HL-60 (cell line): ENCODE measurements at regions not wholly inside any gene's neighbourhood (a gene's known extent, or its start where the extent isn't known, plus 50 kb on each side); places are given as distances from the start of the nearest gene placed in this dataset.

Experiments
- GABPA ChIP-seq: IDR thresholded peaks from 2 replicates; pipeline ENCODE4 v1.6.1; 2012; ENCODE audit warnings: low read depth
- POLR2AphosphoS5 ChIP-seq: IDR thresholded peaks from 2 replicates; pipeline ENCODE4 v1.6.1; 2012; ENCODE audit warnings: low read depth
- SPI1 ChIP-seq: IDR thresholded peaks from 2 replicates; pipeline ENCODE4 v1.6.1; 2012; ENCODE audit warnings: low read depth, mild to moderate bottlenecking, borderline replicate concordance
- TF ChIP-seq, protein P1 (sequence below): IDR thresholded peaks from one replicate; pipeline ENCODE4 v1.5.1; 2011; ENCODE audit warnings: low read length, control low read depth, inconsistent platforms; ENCODE audit not compliant: insufficient read depth
- TF ChIP-seq, protein P2 (sequence below): IDR thresholded peaks from 2 replicates; pipeline ENCODE4 v1.6.1; 2012; ENCODE audit warnings: low read depth; ENCODE audit not compliant: insufficient replicate concordance

DNA sequence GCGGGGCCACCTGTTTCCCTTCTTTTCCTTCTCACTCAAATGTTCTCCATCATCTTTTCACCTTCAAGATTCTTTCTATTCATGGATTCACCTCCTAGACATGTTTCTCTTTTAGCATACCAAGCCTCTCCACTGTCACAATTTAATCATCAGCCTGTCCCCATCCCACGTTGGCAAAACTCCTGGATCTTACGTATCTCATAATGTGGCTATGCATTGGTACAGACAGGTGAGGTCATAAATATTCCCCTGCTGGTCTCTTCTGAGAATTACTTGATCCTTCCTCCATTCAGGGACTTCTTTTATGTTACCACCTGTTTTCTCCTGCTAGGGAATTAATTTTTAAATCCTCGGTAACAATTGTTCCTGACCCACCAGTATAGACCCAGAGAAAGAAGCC lies 262.6 kb upstream of the NEBL start:
- no peak for TF ChIP-seq GABPA
- TF ChIP-seq, protein P1, sequence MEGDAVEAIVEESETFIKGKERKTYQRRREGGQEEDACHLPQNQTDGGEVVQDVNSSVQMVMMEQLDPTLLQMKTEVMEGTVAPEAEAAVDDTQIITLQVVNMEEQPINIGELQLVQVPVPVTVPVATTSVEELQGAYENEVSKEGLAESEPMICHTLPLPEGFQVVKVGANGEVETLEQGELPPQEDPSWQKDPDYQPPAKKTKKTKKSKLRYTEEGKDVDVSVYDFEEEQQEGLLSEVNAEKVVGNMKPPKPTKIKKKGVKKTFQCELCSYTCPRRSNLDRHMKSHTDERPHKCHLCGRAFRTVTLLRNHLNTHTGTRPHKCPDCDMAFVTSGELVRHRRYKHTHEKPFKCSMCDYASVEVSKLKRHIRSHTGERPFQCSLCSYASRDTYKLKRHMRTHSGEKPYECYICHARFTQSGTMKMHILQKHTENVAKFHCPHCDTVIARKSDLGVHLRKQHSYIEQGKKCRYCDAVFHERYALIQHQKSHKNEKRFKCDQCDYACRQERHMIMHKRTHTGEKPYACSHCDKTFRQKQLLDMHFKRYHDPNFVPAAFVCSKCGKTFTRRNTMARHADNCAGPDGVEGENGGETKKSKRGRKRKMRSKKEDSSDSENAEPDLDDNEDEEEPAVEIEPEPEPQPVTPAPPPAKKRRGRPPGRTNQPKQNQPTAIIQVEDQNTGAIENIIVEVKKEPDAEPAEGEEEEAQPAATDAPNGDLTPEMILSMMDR = no peak
- no peak for TF ChIP-seq POLR2AphosphoS5
- TF ChIP-seq, protein P2, sequence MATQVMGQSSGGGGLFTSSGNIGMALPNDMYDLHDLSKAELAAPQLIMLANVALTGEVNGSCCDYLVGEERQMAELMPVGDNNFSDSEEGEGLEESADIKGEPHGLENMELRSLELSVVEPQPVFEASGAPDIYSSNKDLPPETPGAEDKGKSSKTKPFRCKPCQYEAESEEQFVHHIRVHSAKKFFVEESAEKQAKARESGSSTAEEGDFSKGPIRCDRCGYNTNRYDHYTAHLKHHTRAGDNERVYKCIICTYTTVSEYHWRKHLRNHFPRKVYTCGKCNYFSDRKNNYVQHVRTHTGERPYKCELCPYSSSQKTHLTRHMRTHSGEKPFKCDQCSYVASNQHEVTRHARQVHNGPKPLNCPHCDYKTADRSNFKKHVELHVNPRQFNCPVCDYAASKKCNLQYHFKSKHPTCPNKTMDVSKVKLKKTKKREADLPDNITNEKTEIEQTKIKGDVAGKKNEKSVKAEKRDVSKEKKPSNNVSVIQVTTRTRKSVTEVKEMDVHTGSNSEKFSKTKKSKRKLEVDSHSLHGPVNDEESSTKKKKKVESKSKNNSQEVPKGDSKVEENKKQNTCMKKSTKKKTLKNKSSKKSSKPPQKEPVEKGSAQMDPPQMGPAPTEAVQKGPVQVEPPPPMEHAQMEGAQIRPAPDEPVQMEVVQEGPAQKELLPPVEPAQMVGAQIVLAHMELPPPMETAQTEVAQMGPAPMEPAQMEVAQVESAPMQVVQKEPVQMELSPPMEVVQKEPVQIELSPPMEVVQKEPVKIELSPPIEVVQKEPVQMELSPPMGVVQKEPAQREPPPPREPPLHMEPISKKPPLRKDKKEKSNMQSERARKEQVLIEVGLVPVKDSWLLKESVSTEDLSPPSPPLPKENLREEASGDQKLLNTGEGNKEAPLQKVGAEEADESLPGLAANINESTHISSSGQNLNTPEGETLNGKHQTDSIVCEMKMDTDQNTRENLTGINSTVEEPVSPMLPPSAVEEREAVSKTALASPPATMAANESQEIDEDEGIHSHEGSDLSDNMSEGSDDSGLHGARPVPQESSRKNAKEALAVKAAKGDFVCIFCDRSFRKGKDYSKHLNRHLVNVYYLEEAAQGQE = no peak
- no peak for TF ChIP-seq SPI1
